ENCODE measurements at regions not wholly inside any gene's neighbourhood (a gene's known extent, or its start where the extent isn't known, plus 50 kb on each side); places are given as distances from the start of the nearest gene placed in this dataset.

- Histone ChIP-seq H3K27ac (no peak overlapping the region), H3K9ac (no peak overlapping the region), H3K9me3 (no peaks in the 10 kb centered on the region), H4K20me1 (no peaks in the 10 kb centered on the region), H3K36me3 (no peaks in the 10 kb centered on the region), H3K27me3 (no peaks in the 10 kb centered on the region), H3K4me3 (no peak overlapping the region), H3K4me2 (no peak overlapping the region), H3K4me1 (no peaks in the 10 kb centered on the region)
- TF ChIP-seq Cebpa-rat (IDR thresholded peaks at IDR 0.05): no peak
These were observed 2459.4 kb downstream of the PCDH9 start for GRCh38 chr13:64770743-64771142.

DNA sequence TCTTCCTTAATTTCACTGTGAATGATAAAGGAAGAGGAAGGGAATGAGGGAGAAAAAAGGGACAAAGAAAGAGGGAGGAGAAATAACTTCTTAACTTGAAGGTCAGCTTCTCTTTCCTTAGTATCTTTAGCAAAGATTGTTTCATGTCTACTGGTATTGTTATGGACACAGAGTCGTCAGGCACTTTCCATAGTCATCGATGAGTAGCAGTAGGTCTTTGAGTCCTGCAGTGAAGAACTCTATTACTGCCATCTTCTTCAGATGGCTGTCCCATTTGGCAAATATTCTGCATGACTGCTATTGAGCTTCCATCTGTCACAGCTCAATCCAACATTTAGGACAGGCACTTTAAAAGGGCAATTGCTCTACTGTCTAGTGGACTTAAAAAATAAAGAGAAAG lies 2463.1 kb downstream of the PCDH9 start:
- no peak overlapping the region for H3K4me2 ChIP-seq
- no peaks in the 10 kb centered on the region for H3K36me3 ChIP-seq
- H4K20me1 ChIP-seq: no peaks in the 10 kb centered on the region
- no peak for TF ChIP-seq Cebpa-rat (IDR thresholded peaks at IDR 0.05)
- no peak overlapping the region for H3K9ac ChIP-seq
- no peak overlapping the region for H3K27ac ChIP-seq
- H3K27me3 ChIP-seq: no peaks in the 10 kb centered on the region
- no peak overlapping the region for H3K4me3 ChIP-seq
- H3K4me1 ChIP-seq: no peaks in the 10 kb centered on the region
- H3K9me3 ChIP-seq: no peaks in the 10 kb centered on the region

DNA sequence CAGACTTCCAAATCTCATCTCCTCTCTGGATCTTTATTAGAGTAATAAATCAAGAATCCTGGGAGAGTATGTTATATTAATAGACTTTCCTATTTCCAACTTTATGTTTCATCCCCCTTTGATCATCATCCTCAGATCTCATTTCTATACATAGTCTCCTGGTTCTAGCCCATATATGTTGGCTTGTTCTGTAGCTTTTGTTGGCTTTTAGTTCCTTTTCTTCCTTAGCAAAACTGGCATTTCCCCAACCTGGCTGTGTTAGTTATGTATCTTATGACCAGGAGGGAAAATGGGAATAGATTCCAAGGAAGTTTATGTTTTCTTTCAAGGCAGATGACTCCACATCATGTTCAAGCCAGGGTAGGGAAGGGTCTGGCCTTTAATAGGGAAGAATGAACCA lies 2464.5 kb downstream of the PCDH9 start:
- Histone ChIP-seq H3K27me3 (no peaks in the 10 kb centered on the region), H3K4me1 (no peaks in the 10 kb centered on the region), H3K4me3 (no peak overlapping the region), H3K27ac (no peak overlapping the region), H3K4me2 (no peak overlapping the region), H3K9me3 (no peaks in the 10 kb centered on the region), H4K20me1 (no peaks in the 10 kb centered on the region), H3K36me3 (no peaks in the 10 kb centered on the region), H3K9ac (no peak overlapping the region)
- no peak for TF ChIP-seq Cebpa-rat (IDR thresholded peaks at IDR 0.05)

DNA sequence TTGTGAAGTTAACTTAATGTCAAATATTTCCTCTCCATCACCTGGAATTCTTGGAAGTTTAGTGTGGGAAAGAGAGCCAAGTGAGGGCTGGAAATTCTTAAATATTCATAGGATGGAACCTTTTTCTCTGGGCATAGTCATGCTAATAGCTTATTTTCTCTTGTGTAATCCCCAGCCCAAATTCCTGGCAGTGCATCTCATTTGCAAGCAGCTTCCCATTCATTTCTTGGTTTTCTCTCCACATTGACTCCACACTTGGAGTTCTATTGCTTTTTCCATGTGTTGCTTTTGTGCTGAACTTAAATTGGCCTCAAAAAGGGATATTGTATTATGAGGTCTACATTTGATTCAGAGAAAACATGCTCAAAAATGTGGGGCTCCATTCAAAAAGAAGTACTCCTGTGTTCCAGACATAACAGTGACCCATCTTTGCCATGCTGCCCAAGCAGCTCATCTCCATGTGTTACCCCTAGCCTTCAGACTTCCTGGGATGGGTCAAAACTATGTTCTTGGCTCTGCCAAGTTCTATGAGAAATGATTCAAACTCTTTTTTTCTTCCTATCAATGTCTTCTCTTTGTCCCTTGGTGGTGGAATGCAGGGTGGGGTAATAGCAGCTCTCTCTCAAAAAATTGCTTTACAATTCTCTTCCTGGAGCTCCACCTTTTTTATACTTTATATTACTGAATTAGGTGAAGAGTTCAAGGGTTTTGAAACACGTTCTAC lies 2471.5 kb downstream of the PCDH9 start:
- TF ChIP-seq Cebpa-rat (IDR thresholded peaks at IDR 0.05): no peak
- H3K9ac ChIP-seq: no peak overlapping the region
- no peaks in the 10 kb centered on the region for H3K9me3 ChIP-seq
- H3K27me3 ChIP-seq: no peaks in the 10 kb centered on the region
- no peaks in the 10 kb centered on the region for H3K4me1 ChIP-seq
- H4K20me1 ChIP-seq: no peaks in the 10 kb centered on the region
- no peak overlapping the region for H3K4me2 ChIP-seq
- H3K36me3 ChIP-seq: no peaks in the 10 kb centered on the region
- no peak overlapping the region for H3K27ac ChIP-seq
- H3K4me3 ChIP-seq: no peak overlapping the region

DNA sequence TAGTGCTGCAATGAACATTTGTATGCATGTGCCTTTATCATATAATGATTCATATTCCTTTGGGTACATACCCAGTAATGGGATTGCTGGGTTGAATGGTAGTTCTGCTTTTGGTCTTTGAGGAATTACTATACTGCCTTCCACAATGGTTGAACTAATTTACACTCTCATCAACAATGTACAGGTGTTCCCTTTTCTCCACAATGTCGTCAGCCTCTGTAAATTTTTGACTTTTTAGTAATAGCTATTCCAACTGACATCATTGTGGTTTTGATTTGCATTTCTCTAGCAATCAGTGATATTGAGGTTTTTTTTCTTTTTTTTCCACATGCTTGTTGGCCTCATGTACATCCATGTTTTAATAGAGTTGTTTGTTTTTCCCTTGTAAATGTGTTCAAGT lies 2473.5 kb downstream of the PCDH9 start:
- Histone ChIP-seq H3K4me1 (no peaks in the 10 kb centered on the region), H3K27me3 (no peaks in the 10 kb centered on the region), H3K27ac (no peak overlapping the region), H3K4me3 (no peak overlapping the region), H3K9me3 (no peaks in the 10 kb centered on the region), H3K36me3 (no peaks in the 10 kb centered on the region), H4K20me1 (no peaks in the 10 kb centered on the region), H3K4me2 (no peak overlapping the region), H3K9ac (no peak overlapping the region)
- TF ChIP-seq Cebpa-rat (IDR thresholded peaks at IDR 0.05): no peak

- Histone ChIP-seq H3K4me2 (no peak overlapping the region), H3K27ac (no peak overlapping the region), H3K4me1 (no peaks in the 10 kb centered on the region), H3K9ac (no peak overlapping the region), H4K20me1 (no peaks in the 10 kb centered on the region), H3K4me3 (no peak overlapping the region), H3K9me3 (no peaks in the 10 kb centered on the region), H3K27me3 (no peaks in the 10 kb centered on the region), H3K36me3 (no peaks in the 10 kb centered on the region)
- no peak for TF ChIP-seq Cebpa-rat (IDR thresholded peaks at IDR 0.05)
These were observed 2474.2 kb downstream of the PCDH9 start for GRCh38 chr13:64755961-64756360.

DNA sequence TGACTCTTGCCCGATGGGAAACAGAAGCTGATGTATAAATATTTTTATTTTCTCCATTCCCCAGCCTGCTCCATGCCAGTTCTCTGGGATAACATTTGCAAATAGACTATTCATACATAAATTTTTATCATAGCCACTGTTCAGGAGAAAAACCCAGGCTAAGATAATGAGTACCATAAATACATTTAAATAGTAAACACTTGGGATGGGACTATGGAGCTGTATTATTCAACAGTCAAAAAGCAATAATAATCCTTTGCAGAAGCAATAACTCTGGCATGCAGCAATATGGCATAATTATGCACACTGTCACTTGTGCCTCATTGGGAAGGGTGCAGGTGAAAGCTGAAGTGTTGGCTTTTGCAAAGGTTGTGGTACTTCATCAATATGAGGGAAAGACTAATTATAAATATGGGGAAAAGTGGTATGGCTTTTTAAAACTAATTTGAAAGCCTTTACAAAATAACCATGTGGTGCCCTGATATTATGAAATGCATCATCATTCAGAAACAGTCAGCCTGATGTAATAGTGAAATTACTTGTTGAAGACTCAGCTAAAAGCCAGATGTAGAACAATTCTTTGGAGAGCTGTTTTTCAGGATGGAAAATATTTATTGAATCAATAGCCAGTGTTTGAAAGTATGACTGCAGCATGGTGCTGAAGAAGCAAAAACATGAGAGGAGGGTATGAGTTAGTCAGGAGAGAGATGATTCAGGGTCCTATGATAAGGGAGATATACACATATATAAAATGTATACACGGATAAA lies 2476.7 kb downstream of the PCDH9 start:
- no peaks in the 10 kb centered on the region for H3K9me3 ChIP-seq

DNA sequence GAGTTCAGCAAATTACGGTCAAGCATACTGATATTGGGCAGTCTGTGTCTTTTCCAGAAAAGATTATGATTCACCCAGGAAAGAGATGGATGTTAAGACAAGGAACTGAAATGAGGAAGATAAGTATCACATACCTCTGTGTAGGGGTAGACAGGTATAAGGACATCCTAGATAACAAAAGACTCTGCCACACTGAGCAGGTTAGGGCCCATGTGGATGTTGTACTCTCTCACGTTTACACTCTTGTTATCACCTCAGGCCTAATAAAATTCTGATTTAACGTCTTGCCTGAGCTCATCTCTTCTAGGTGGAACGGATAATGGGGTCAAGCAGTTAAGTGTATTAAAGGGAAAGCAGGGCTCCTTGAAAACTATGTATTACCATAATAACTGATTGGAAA lies 2480.8 kb downstream of the PCDH9 start:
- Histone ChIP-seq H3K36me3 (no peaks in the 10 kb centered on the region), H3K27ac (no peak overlapping the region), H3K9ac (no peak overlapping the region), H4K20me1 (no peaks in the 10 kb centered on the region), H3K9me3 (no peaks in the 10 kb centered on the region), H3K4me2 (no peak overlapping the region), H3K4me3 (no peak overlapping the region), H3K4me1 (no peaks in the 10 kb centered on the region), H3K27me3 (no peaks in the 10 kb centered on the region)
- TF ChIP-seq Cebpa-rat (IDR thresholded peaks at IDR 0.05): no peak

More for the DNA sequence above, 2476.7 kb downstream of the PCDH9 start:
- Histone ChIP-seq H4K20me1 (no peaks in the 10 kb centered on the region), H3K36me3 (no peaks in the 10 kb centered on the region), H3K4me2 (no peak overlapping the region), H3K27me3 (no peaks in the 10 kb centered on the region), H3K4me1 (no peaks in the 10 kb centered on the region), H3K9ac (no peak overlapping the region), H3K27ac (no peak overlapping the region), H3K4me3 (no peak overlapping the region)
- no peak for TF ChIP-seq Cebpa-rat (IDR thresholded peaks at IDR 0.05)

- Histone ChIP-seq H3K36me3 (no peaks in the 10 kb centered on the region), H3K4me1 (no peaks in the 10 kb centered on the region), H3K4me3 (no peak overlapping the region), H3K9me3 (no peaks in the 10 kb centered on the region), H3K27me3 (no peaks in the 10 kb centered on the region), H3K4me2 (no peak overlapping the region), H3K9ac (no peak overlapping the region), H3K27ac (no peak overlapping the region), H4K20me1 (no peaks in the 10 kb centered on the region)
- TF ChIP-seq Cebpa-rat (IDR thresholded peaks at IDR 0.05): no peak
These were observed 2483.3 kb downstream of the PCDH9 start for GRCh38 chr13:64746845-64747244.

DNA sequence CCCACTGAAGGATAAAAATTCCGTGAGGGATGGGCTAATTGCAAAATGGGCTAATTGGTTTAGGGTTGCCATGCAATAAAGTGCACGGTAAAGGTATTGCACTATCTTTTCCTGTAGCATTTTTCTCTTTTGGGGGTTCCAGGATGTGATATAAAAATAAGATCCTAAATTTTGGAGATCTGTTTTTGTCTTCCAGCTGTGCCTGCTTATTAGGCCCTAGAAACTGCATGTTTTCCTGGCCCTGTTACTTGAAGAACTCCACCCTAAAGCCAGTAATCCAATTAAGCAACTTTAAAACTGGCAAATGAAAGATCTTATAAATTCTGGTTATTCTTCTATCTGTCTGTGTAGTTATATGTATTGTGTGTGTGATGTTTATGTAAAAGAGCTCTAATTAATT lies 2489.6 kb downstream of the PCDH9 start:
- no peak for TF ChIP-seq Cebpa-rat (IDR thresholded peaks at IDR 0.05)

More for the DNA sequence above, 2489.6 kb downstream of the PCDH9 start:
- no peak overlapping the region for H3K9ac ChIP-seq
- no peak overlapping the region for H3K4me2 ChIP-seq
- no peaks in the 10 kb centered on the region for H3K27me3 ChIP-seq
- H3K36me3 ChIP-seq: no peaks in the 10 kb centered on the region
- H3K9me3 ChIP-seq: peaks cover 5% of the 10 kb centered on the region; the same call in 1 of the 2 replicates
- H3K4me1 ChIP-seq: no peaks in the 10 kb centered on the region
- no peak overlapping the region for H3K4me3 ChIP-seq
- no peak overlapping the region for H3K27ac ChIP-seq
- no peaks in the 10 kb centered on the region for H4K20me1 ChIP-seq

Data from BLaER1 (cell line).